ENCODE measurements at regions not wholly inside any gene's neighbourhood (a gene's known extent, or its start where the extent isn't known, plus 50 kb on each side); places are given as distances from the start of the nearest gene placed in this dataset.

- TF ChIP-seq RAD21 (IDR thresholded peaks at IDR 0.05; ENCODE audit: low read depth) = no peak
- TF ChIP-seq YY1 (IDR thresholded peaks at IDR 0.05; ENCODE audit: low read depth) = no peak
- TF ChIP-seq TAF1 (IDR thresholded peaks at IDR 0.05; ENCODE audit: low read depth) = no peak
- TF ChIP-seq FOXM1 (IDR thresholded peaks at IDR 0.05; ENCODE audit: borderline replicate concordance, low read depth) = no peak
- TF ChIP-seq TCF12 (IDR thresholded peaks at IDR 0.05; ENCODE audit: low read depth) = no peak
- TF ChIP-seq EP300 (IDR thresholded peaks at IDR 0.05; ENCODE audit: borderline replicate concordance) = no peak
- TF ChIP-seq MAX (IDR thresholded peaks at IDR 0.05) = no peak
- no peak for TF ChIP-seq CEBPB (IDR thresholded peaks at IDR 0.05)
- TF ChIP-seq CREB1 (IDR thresholded peaks at IDR 0.05; ENCODE audit: low read depth) = no peak
- no peak for TF ChIP-seq USF1 (IDR thresholded peaks at IDR 0.05)
- TF ChIP-seq, protein P1, sequence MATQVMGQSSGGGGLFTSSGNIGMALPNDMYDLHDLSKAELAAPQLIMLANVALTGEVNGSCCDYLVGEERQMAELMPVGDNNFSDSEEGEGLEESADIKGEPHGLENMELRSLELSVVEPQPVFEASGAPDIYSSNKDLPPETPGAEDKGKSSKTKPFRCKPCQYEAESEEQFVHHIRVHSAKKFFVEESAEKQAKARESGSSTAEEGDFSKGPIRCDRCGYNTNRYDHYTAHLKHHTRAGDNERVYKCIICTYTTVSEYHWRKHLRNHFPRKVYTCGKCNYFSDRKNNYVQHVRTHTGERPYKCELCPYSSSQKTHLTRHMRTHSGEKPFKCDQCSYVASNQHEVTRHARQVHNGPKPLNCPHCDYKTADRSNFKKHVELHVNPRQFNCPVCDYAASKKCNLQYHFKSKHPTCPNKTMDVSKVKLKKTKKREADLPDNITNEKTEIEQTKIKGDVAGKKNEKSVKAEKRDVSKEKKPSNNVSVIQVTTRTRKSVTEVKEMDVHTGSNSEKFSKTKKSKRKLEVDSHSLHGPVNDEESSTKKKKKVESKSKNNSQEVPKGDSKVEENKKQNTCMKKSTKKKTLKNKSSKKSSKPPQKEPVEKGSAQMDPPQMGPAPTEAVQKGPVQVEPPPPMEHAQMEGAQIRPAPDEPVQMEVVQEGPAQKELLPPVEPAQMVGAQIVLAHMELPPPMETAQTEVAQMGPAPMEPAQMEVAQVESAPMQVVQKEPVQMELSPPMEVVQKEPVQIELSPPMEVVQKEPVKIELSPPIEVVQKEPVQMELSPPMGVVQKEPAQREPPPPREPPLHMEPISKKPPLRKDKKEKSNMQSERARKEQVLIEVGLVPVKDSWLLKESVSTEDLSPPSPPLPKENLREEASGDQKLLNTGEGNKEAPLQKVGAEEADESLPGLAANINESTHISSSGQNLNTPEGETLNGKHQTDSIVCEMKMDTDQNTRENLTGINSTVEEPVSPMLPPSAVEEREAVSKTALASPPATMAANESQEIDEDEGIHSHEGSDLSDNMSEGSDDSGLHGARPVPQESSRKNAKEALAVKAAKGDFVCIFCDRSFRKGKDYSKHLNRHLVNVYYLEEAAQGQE (IDR thresholded peaks at IDR 0.05; ENCODE audit: low read depth) = no peak
- TF ChIP-seq TEAD4 (IDR thresholded peaks at IDR 0.05) = no peak
- TF ChIP-seq EGR1 (IDR thresholded peaks at IDR 0.05) = no peak
- TF ChIP-seq ZBTB7A (IDR thresholded peaks at IDR 0.05; ENCODE audit: low read depth) = no peak
Observed at GRCh38 chr18:70398076-70398475, 109.2 kb downstream of the SOCS6 start.

Measured in Ishikawa (cell line).